ENCODE measurements at regions not wholly inside any gene's neighbourhood (a gene's known extent, or its start where the extent isn't known, plus 50 kb on each side); places are given as distances from the start of the nearest gene placed in this dataset.

DNA sequence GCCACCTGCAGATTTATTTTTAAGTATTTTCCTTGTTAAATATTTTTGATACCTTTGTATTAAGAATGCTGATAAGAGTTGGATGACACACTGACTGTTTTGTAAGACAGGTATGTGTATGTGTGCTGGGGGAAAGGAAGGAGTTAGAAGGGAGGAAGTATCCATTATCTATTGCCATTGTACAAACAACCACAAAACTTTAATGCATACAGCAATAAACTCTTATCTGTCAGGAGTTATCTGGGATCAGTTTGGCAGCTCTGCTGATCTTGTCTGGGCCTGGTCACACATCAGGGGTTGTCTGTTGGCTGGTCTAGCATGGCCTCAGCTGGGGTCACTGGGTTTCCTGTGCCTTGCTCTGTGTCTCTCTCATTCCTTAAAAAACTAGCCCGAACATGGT, 423.9 kb upstream of the USP24 start:
- Histone ChIP-seq H3K14ac (ENCODE audit: insufficient read length) (no peak overlapping the region), H3K36me3 (ENCODE audit: control insufficient read depth in 2 of 4, insufficient read depth in 4 of 4, low read length in 3 of 4) (no peaks in the 10 kb centered on the region), H2BK120ac (replicated peaks; ENCODE audit: low read depth, low read length) (no peak overlapping the region), H2BK20ac (ENCODE audit: low read length) (no peak overlapping the region), H2AK5ac (ENCODE audit: low read depth, low read length) (no peak overlapping the region), H2BK5ac (ENCODE audit: low read depth, low read length) (no peak overlapping the region), H3K4me3 (ENCODE audit: extremely low read depth in 1 of 4, insufficient read depth in 2 of 4, low read depth in 3 of 4, low read length in 4 of 4) (no peak overlapping the region), H3K79me1 (ENCODE audit: low read depth, low read length) (no peaks in the 10 kb centered on the region), H2BK12ac (ENCODE audit: low read depth, low read length) (no peak overlapping the region), H4K20me1 (replicated peaks in 1 of 2; ENCODE audit: control insufficient read depth in 1 of 2, insufficient read depth in 2 of 2, low read length in 2 of 2) (no peaks in the 10 kb centered on the region), H3K27me3 (replicated peaks in 1 of 4; ENCODE audit: control insufficient read depth in 3 of 4, extremely low read depth in 1 of 4, insufficient read depth in 3 of 4, low read length in 3 of 4) (no peaks in the 10 kb centered on the region), H4K5ac (ENCODE audit: insufficient read length, low read depth, low read length) (no peak overlapping the region), H3K9ac (replicated peaks in 1 of 4; ENCODE audit: extremely low read depth in 1 of 4, low read depth in 3 of 4, low read length in 3 of 4) (no peak overlapping the region), H3K56ac (replicated peaks; ENCODE audit: insufficient read length, low read depth, low read length) (no peak overlapping the region), H2AFZ (ENCODE audit: low read length) (no peak overlapping the region), H3K4me1 (replicated peaks in 1 of 4; ENCODE audit: control insufficient read depth in 3 of 4, insufficient read depth in 4 of 4, low read length in 3 of 4) (no peaks in the 10 kb centered on the region), H4K91ac (replicated peaks; ENCODE audit: insufficient read length, low read length) (no peak overlapping the region), H3K23me2 (ENCODE audit: low read depth, low read length) (no peaks in the 10 kb centered on the region), H4K8ac (ENCODE audit: extremely low read depth, insufficient read depth, low read length) (no peak overlapping the region), H3K18ac (ENCODE audit: extremely low read depth, low read length) (no peak overlapping the region), H3K79me2 (ENCODE audit: control insufficient read depth in 1 of 2, insufficient read depth in 2 of 2, low read length in 2 of 2) (no peaks in the 10 kb centered on the region), H2BK15ac (ENCODE audit: low read length) (no peak overlapping the region), H3K4ac (replicated peaks; ENCODE audit: insufficient read length, low read depth, low read length) (no peak overlapping the region), H3K27ac (ENCODE audit: low read depth, low read length) (no peak overlapping the region), H3K23ac (ENCODE audit: insufficient read length) (no peak overlapping the region), H3K4me2 (ENCODE audit: insufficient read depth in 1 of 2, low read depth in 2 of 2, low read length in 2 of 2) (no peak overlapping the region), H3K9me3 (ENCODE audit: insufficient read depth in 2 of 2, low read depth in 1 of 2, low read length in 1 of 2) (no peaks in the 10 kb centered on the region)
- CTCF ChIA-PET (ENCODE audit: partially characterized antibody), result no interaction called here
- WGBS, 2 experiments (ENCODE audit: extremely low coverage in 1 of 2, insufficient coverage in 1 of 2, insufficient read length in 1 of 2, insufficient replicate concordance in 2 of 2, low coverage in 1 of 2, low lambda C conversion rate in 2 of 2, missing lambda C conversion rate in 1 of 2), result 100% methylated on average over 1 of the region's 1 CpG; no CpG with 5 or more reads in 1 of the 2 experiments
- POLR2A ChIA-PET (ENCODE audit: partially characterized antibody), result no interaction called here
- no peak for TF ChIP-seq EZH2 (IDR thresholded peaks at IDR 0.05; ENCODE audit: low read depth, low read length, severe bottlenecking)
- TF ChIP-seq SUZ12 (IDR thresholded peaks at IDR 0.05; ENCODE audit: low read length), result no peak
- TF ChIP-seq RBBP5 (IDR thresholded peaks at IDR 0.05; ENCODE audit: borderline replicate concordance, low read depth, low read length), result no peak
- no peak for TF ChIP-seq CBX8 (IDR thresholded peaks at IDR 0.05; ENCODE audit: borderline replicate concordance, low read depth, low read length)
- no peak for TF ChIP-seq SP2 (IDR thresholded peaks at IDR 0.05; ENCODE audit: low read length)
- FAIRE-seq (no peak), DNase-seq (ENCODE audit: low read depth in 1 of 2, low spot score in 2 of 2) (no peak)
